Pulmonary artery endothelial cell (primary cell): ENCODE measurements at regions not wholly inside any gene's neighbourhood (a gene's known extent, or its start where the extent isn't known, plus 50 kb on each side); places are given as distances from the start of the nearest gene placed in this dataset.

Experiments
- DNase-seq: peaks from one replicate; pipeline ENCODE4 v3.0.0-alpha.2; 2011; ENCODE audit warnings: low read depth, low spot score

DNA sequence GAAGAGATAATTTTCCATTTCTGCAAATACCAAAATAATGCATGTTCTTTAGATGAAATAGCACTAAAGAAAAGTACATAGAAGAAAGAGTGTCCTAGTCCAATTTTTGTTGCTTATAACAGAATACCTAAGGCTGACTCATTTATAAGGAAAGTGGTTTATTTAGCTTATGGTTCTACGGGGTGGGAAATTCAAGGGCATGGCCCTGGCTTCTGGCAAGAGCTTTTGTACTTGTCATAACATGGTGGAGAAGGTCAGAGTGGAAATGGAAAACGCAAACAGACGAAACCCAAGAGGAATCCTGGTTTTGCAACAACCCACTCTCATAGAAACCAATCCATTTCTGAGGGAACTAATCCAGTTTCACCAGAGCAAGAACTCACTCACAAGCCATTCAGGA lies 283.7 kb downstream of the CSNK1G3 start:
- no peak for DNase-seq

DNA sequence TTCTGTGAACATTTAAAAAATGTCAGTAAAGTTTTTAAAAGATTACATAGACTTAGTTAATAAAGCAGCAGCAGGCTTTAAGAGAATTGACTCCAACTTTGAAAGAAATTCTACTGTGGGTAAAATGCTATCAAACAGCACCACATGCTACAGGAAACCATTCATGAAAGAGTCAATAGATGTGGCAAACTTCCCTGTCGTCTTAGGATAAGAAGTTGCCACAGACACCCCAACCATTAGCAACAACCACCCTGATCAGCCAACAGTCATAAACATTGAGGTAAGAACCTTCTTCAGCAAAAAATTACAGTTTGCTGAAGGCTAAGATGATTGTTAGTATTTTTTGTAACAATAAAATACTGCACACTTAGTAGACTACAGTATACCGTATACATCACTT lies 278.2 kb downstream of the CSNK1G3 start:
- no peak for DNase-seq

DNA sequence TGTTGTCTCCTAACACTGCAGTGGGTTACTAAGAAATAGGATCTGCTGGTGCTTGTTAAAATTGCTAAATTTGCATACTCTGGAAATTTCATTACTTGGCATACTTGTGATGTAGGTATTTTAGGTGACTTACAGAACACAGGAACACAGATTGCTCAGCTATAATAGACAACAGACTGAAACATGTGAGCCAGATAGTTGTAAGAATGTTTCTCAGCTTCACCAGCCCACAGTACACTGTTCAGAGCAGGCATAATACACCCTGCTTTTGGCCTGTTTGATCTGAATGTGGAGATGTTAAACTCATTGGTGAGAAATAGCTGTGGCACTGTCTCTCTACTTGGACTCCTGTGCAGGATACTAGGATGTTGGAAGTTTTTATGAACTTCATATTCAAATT lies 275.7 kb downstream of the CSNK1G3 start:
- DNase-seq, result no peak

DNA sequence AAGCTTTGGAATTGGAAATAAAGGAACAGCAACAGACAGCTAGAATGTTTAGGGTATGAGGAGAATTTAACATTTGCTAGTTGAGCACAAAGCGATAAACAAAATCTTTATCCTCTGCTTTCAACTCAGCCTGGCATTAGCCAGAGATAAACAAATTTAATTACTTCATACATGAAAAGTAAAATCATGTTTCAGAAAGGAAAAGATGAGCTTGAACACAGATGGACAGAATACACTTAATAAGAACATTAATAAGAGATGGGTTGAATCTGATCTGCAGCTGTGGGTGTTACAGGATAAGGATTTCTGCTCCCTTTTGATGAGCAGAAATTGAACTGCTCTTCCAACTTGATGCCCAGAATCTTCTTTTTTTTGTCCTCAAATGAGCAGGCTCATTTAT lies 275.2 kb downstream of the CSNK1G3 start:
- no peak for DNase-seq

DNA sequence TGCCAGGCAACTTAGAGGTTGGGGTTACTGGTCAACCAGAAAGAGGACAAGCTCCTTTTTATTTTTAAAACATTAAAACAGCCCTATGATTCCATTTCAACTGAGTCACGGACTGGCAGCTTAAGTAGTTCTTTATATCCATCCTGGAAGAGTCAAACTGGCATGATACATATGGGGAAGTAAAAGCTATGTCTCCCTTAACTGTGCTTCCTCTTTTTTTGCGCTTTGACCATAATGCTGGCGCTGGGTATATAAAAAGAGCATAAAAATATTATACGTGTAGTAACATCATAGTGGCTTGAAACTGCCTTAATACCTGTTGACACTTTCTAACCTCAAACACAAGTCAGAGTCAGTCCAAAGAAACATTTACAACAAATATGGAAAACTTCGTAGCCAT lies 274.4 kb downstream of the CSNK1G3 start:
- no peak for DNase-seq

DNA sequence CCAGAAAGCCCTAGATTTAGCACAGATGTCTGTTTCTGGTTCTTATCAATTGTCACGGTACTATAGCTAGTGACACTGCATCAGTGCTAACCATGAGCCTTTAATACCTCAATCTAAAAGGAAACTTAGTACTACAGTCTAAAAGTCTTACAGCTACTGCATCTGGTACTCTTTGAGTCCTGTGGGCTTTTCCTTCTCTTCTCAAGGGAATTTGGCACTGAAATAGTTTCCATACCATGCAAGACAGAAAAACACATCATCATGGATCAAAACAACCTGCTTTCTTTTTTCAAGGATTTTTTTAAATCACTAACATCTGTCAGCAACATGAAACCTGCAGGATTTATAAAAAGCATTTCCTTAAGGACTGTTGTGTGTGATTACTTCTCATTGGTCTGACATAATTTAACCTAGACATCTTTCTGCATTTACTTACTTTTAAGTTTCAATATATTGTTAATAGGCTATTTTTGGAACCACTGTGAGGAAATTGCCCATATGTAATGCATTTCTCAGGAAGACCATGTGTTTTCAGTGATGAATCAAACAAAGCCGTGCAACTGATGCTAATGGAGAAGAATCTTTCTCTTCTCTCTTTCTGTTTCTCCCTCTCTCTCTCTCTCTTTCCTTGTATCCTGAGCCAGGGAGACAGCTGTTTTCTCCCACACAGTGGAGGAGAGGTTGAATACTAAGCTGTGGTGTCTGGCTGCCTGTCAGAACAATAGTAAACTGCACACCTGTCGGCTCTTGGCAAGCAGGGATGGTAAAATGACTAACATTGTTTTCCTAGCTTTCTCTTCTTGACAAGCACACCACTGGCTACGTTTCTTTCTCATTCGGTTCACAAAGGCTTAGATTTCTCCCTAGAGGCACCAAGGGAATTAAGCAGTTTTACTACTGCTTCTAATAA lies 273.4 kb downstream of the CSNK1G3 start:
- DNase-seq, result no peak

DNA sequence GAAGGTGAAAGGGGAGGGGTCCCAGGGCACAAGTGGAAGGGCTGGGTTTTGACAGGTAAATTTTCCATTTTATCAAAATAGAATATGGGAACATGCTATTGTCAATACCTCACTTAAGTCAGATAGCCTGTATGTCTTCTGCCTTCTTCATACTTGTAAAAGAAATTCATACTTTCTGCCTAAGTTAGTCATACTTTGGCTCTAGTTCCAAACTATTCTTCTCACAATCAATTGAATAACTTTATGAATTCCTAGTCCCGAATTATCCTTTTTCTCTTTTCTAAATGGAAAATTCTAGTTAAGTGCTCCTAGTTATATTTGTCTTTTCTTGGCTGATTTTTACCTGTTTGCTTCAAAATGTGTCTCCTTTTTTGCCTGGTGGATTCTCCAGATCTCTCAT lies 271.4 kb downstream of the CSNK1G3 start:
- DNase-seq, result no peak

DNA sequence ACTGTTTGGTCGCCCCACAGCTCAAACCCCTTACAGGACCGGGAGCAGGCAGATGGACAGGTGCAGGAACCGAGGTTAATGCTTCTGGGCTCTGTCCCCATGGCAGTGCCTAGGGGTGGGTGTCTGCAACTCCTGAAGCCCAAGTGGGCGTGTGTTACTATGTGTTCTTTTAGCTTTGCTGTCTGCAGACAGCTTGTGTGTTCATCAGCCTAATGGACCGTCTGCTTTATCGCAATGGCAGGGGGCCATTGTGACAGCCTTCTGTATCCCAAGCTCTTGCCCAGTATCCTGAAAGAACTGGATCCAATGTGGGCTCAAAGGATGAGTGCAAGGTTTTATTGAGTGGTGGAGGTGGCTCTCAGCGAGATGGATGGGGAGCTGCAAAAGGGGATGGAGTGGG lies 266.7 kb downstream of the CSNK1G3 start:
- DNase-seq, result no peak

DNA sequence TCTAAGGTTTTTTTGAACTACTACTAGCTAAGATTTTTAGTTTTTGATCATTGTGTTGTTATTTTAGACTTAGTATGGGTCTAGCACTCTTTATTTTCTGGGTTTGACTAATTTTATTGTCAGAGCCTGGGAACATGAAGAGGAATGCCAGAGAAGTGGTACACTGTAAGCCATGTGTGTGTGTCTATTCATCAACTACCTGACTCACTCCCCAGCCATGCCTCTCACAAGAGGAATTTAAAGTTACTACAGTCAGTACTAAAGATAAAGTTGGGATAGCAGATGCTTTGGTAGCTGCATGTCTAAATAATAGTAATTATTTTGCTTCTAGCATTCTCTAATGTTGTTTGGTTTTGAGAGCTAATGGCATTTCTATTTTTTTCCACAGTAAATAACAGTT lies 264.8 kb downstream of the CSNK1G3 start:
- no peak for DNase-seq

DNA sequence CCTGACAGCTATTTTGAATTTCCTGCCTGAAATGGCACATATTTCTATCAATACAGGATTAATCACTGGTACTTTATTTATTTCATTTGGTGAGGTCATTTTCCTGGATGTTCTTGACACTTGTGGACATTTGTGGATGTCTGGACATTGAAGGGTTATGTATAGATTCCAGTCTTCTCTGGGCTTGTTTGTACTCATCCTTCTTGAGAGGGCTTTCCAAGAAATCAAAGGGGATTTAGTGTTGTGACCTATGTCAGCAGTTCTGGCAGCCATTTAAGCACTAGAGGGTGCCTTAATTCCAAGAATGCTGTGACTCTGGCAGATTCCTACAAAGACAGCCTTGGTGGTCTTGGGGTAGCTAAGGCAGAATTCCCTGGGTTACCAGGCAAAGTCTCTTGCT lies 259.7 kb downstream of the CSNK1G3 start:
- no peak for DNase-seq

DNA sequence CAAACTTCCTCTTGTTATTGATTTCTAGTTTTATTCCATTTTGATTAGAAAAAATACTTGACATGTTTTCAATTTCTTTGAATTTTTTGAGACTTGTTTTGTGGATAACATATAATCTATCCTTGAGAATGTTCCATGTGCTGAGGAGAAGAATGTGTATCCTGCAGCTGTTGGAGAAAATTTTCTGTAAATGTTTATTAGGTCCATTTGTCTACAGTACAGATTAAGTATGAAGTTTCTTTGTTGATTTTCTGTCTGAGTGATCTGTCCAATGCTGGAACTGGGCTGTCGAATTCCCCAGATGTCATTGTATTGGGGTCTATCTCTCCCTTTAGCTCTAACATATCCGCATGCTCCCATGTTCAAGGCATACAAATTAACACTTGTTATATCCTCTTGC lies 251.2 kb downstream of the CSNK1G3 start:
- DNase-seq, result no peak

DNA sequence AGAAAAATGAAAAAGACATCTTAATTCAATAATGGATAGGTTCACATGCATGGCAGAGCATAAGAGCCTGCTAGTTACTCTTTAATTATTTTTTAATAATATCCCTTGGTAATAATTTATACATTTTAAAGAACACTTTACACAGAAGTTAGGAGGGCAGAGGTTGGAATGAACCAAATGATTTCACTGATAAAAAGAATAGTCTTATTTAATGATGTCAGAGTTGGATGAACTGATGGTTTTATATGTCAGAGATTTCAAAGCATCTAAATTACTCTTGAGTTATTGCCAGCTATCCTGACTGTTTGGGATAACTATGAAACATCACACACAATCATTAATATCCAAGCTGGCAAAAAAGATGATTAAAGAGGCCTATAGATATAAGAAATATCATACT lies 244.8 kb downstream of the CSNK1G3 start:
- DNase-seq, result no peak

DNA sequence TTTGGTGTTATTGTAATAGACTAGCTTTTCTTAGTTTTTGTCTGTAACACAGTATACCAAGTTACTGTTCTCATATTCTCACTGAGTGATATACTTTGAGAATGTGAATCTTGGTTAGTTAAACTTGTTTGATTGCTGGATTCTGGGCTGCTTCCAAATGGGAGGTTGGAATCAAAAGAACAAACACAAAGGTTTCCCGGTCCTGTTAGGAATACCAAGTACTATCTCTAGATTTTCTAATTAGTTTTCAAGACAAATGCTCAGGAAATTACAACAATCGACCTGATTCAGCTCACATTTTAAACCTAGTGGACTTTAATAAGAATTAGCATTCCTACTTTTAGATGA lies 244.3 kb downstream of the CSNK1G3 start:
- DNase-seq, result no peak

DNA sequence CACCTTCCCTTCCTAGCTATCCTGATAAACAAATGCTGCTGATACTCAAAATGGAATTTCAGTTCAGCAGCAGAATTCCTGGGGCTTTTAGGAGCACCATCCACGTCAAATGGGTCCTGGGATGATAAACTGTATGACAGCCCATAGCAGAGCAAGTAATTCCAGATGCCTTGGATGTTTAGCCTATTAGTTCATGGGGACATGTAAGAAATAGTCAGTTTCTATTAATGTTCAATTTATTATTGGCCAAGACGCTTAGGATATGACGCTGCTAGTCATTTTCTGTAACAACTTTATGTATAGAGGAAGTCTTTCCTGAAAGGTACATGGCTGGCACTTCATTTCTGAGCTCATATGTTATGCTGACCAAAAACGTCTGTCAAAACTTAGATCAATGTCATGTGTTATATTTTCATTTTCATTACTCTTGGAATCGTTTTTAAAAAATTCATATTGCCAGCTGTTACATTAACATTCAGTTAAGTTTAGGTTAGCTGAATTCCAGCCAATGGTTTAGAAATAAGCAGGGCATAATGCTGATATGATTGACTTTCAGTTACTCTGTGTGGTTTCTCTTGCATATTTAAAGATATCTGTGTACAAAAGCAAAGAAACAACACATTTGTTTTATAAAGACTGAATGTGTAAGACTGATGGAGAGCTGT lies 243.8 kb downstream of the CSNK1G3 start:
- no peak for DNase-seq

DNA sequence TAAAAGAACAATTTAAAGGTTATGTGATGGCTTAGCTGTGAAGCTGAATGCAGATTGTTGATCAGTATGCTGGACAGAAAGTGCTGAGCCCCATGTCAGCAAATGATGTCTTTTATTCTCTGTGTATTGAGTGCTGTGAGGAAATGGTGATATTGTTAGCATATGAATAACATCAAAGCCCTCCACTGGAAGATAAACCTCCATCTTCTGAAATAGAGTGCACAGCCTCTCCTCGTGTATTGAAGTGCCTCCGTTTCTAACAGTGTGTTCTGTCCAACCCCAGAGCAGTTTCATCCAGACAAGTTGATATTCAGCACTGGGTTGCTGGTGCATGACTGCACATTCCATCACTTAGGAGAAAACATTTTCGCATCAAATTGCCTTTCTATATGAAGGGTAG lies 242.9 kb downstream of the CSNK1G3 start:
- DNase-seq, result no peak

DNA sequence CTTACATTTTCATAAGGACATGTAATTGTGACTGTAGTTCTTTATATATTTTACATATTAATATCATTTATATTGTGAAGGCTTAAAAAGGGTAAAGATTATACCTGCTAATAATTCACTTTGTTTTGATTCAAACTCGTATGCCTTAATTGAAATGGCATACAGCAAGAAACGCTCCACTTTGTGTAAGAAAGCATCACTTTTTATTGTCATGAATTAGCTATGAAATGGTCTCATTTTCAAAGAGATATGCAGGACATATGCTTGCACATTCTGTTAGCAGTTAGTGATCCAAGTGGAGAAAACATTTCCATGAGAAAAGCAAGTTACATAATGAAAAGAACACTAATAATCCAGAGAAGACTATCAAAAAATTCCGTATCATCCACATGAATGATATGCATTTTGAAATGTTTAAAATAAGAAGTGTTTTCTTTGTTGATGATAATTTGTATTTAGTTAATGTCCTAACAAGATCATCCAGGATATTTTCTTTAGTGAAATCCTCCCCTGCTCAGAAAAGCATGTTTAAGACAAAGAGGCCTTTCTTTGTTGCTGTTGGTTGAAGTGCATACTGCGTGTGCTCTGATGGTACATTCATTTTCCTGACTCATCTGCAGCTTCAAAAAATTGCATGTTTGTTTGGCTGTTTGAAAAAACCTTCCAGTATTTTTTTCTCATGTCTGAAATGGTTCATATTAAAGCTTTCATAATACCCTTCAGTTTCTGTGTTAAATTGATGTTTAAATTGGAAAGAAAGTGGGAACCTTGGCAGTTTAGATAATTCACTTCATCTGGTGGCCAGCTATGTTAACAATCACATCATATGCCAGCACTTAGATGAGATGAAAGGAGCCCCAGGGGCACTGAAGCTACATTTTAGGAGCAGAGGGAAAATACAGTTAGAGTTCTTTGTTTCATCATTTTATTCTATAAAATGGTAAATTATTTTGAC lies 242.2 kb downstream of the CSNK1G3 start:
- no peak for DNase-seq

DNA sequence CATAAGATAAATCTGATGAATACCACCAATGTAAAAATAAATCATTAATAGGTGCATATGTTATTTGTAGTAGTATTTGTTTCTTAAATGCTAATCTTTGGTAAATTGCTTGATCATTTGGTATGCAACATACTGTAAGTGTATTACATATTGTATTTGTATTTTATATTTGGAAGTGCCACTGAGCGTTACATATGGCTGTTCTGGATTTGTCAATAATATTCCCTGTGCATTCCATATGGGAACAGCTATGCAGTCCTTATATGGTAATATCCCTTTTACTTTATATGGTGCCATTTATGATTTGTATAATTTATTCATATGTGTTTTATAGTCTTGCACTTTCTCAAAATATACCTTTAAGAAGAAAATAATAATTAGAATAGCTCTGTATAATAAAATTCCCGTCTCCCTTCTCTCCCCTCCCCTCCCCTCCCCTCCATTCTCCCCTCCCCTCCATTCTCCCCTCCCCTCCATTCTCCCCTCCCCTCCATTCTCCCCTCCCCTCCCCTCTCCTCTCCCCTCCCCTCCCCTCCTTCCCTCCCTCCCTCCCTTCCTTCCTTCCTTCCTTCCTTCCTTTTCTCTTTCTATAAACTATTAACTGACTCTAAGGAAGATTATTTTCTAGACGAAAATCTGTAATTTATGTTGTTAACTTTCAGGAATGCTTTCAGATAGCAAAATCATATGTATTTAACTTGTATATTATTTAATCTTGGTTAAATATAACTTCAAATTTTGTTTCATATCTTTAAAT lies 241.4 kb downstream of the CSNK1G3 start:
- no peak for DNase-seq

DNA sequence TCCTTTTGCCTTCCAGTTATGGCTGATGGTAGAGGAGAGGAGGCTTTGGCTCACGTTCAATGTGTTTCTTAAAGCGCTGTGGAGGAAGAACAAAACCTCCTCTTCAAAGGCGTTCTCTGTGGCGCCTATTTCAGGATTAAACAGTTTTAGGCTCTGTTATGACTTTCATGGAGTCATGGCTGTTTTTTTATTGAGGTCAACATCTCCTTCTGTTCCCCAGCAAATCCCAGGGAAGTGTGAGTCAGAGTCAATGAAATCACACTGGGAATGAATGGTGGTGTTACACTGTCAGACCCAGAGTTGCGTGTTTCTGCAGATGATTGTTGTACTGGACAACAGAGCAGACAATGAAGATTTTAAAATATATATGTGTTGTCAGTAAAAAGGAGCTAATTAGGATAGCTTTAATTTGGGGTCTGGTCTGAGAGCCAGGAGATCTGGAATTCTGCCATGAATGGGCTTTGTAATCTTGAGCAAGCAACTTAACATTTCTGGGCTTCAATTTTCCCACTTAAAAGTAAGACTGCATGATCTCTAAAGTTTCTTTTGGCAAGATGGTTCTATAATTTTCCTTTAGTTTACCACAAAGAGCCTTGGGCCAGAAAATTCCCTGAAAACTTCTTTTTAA lies 240.7 kb downstream of the CSNK1G3 start:
- no peak for DNase-seq

DNA sequence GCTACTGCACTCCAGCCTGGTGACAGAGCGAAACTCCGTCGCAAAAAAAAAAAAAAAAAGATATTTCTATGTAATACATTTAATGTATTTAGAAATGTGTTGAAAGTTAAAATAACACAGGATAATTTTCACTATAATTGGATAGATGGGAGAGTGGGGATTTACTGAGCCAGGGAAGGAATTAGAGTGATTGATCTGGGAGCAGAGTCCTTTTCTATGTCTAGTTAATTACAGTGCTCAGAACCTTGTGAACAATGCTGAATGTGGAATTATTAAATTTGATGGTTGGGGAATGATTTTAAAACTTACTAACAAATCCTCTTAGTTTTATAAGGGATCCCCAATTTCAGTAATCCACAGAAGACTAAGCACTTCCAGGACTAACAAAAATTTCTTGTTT lies 239.7 kb downstream of the CSNK1G3 start:
- DNase-seq, result no peak

DNA sequence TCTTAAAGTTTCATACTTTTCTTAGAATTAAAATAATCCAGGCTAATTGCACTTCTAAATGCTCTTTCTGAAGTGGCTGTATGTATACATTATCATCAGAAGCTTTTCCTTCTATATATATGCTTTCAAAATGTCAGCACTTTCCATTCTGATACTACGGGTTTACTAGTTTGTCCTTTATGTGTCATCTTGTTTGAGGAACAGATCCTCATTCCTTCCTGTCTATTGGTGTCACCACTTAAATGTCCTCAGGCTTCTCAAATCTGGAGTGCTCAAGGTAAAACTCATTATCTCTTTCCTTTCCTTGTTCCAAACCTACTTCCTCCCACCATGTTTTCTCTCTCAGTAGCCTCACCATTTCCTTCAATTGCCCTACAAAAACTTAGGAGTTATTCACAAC lies 236.3 kb downstream of the CSNK1G3 start:
- DNase-seq, result no peak
